CD1c-positive myeloid dendritic cell (primary cell): ENCODE measurements at regions not wholly inside any gene's neighbourhood (a gene's known extent, or its start where the extent isn't known, plus 50 kb on each side); places are given as distances from the start of the nearest gene placed in this dataset.
"Not testable (repeated sequence)": the region's sequence is repeated elsewhere in the genome, so short reads cannot be mapped to it uniquely, and the experiment has no call there.

Source experiments
- DNase-seq: peaks from one replicate; pipeline ENCODE4 v3.0.0-alpha.2; 2016; ENCODE audit errors: extremely low spot score

DNA sequence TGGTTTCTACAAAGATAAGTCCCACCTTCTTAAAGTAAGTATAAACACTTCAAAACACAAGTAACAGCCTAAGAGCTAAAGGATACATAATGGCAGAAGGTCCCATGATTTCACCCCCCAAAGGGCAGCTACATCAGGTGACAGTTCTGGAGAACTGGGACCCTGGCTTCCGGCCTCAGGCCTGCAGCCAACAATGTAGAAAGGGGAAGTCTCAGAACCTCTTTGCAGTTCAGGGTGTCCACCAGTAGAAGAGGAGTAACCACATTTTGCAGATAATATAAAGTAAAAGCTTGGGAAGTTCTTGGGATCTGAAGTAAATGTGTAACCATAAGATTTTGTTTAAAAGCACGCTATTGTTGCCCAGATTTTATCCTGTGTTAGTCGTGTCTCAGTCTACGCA is 267.4 kb upstream of the VLDLR start:
- no peak for DNase-seq

DNA sequence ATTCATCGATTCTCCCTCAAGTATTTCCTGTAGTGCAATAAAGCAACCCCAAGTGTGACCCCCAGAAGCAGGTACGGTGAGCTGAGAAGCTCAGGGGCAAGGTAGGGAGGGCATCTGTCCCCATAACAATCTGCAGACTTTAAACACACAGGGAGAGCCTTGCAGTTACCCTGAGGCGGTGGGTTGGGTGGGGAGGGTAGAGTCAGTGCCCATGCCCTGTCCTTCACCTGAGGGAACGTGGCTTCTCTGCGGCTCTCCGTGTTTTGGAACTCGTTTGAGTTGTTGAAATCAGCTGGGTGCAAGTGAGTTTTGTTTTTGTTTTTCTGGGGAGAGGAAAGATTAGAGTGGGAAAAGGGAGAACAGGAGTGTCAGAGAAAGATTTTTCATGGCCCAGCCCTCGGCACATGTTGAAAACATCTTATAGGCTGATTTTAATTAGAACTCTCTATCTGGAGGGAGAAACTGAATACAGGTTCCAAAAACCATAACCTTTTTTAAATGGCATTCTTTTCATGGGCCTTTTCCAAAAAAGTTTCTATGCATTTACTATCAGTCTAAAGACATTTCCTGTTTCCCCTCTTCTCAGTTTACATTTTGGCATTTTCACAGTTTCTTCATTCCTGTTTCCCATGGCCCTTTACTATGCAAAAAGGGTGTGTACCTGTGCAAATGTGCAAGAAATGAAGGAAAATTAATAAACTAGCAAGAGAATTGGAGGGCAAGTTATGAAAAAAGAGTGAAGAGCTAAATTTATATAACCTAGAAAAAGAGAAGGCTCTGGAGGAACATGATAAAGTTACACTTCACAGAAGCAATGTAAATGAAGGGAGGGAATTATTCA is 266.5 kb upstream of the VLDLR start:
- no peak for DNase-seq

DNA sequence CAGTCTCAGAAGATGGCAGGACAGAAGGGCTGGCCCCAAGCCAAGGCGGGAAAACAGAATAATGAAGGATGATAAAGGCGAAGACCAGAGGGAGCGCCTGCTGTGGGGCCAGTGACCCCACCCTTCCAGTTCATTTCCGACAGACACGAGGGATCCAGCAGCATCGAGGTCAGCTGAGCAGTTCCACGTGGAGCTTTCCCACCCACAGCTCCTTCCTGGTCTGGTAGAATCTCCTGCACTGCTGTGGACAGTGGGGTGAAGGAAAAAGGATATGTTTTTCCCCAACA is 265.9 kb upstream of the VLDLR start:
- no peak for DNase-seq

GRCh38 chr9:2356041-2356790 is 265.4 kb upstream of the VLDLR start:
- no peak for DNase-seq

- no peak for DNase-seq
These were observed 261.6 kb upstream of the VLDLR start for GRCh38 chr9:2359891-2360471.

DNA sequence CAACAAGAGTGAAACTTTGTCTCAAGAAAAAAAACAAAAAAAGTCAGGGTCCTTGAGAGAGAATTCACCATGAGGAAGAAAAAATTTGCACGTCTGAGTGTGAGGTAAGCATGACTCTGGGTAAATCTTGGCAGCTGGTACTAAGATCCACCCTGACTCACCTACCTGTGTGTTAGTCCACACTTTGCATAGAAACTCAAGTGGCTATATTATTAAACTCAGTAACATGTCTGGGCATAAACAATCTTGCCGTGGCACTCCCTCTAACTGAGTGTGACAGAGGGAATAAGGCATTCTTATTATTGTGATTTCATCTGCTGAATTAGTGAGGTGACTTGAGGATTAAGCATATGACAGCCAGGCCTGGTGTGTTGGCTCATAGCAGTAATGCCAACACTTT is 259.4 kb upstream of the VLDLR start:
- no peak for DNase-seq

GRCh38 chr9:2363138-2363745 is 258.3 kb upstream of the VLDLR start:
- DNase-seq = no peak

- DNase-seq = no peak
These were observed 257.8 kb upstream of the VLDLR start for GRCh38 chr9:2363781-2364180.

- no peak for DNase-seq
These were observed 253.6 kb upstream of the VLDLR start for GRCh38 chr9:2367970-2368369.

DNA sequence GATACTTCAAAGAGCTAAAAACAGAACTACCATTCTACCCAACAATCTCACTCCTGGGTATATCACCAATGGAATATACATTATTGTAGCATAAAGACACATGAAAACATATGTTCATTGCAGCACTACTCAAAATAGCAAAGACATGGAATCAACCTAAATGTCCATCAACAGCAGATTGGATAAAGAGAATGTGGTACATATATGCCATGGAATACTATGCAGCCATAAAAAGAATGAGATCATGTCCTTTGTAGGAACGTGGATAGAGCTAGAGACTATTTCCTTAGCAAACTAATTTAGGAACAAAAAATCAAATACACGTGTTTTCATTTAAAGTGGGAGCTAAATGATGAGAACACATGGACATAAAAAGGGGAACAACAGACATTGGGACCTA is 247.9 kb upstream of the VLDLR start:
- no peak for DNase-seq

DNA sequence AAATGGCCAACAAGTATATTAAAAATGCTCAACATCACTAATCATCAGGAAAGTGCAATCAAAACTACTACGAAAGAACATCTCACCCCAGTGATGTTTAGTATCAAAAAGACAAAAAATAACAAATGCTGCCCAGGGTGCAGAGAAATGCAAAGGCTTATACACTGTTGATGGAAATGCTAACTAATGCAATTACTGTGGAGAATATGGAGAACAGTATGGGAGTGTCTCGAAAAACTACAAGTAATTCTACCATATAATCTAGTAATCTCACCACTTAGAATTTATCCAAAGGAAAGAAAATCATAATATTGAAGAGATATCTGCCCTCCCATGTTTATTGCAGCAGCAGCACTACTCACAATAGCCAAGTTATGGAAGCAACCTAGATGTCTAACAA is 246.5 kb upstream of the VLDLR start:
- DNase-seq = no peak

GRCh38 chr9:2377117-2377516 is 244.5 kb upstream of the VLDLR start:
- no peak for DNase-seq

- no peak for DNase-seq
These were observed 243.8 kb upstream of the VLDLR start for GRCh38 chr9:2377834-2378233.

DNA sequence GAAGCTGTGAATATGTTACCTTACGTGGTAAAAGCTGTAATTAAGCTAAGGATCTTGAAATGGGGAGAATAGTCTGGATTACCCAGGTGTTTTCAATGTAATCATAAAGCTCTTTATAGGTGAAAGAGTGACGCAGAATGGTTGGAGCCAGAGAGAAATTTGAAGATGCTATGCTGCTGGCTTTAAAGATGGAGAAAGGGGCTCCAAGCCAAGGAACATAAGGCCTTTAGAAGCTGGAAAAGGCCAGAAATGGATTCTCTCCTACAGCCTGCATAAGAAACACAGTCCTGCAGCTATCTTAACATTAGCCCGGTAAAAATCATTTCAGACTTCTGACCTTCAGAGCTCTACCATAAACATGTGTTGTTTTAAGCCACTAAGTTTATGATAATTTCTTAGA is 243.3 kb upstream of the VLDLR start:
- no peak for DNase-seq

- DNase-seq = no peak
These were observed 242.8 kb upstream of the VLDLR start for GRCh38 chr9:2378816-2379215.

DNA sequence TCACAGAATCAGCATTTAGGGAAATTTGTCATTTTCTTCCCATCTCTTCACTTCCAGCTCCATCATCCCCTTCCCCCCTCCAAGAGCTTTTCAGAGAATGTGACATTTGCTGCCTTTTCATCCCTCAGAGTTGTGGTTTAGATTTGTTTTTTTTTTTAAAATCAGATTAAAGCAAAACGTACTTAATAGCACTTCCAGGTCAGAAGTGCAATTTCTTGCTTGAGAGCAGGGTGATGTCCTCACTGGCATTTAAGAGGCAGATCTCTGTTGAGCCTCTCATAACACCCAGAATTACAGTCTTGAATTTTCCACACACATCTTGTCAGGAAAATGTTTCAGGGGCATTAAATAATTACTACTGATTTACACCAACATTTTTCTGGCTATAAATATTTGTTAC is 236.8 kb upstream of the VLDLR start:
- no peak for DNase-seq

DNA sequence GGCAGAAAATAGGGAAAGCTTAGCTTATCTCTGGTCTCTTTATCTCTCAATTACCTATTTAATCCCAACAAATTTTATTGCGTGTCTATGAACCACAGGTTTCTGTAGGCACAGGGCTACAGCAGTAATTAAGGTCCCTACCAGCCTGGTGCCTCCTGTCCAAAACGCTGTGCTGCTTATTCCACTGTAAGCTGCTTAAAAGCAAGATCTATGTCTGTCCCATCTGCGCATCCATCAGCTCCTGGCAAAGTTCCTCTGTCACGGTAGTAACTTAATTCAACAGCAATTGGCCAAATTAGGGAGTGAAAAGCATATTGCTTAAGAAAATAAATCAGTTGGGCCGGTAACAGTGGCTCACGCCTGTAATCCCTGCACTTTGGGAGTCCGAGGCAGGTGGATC is 235.8 kb upstream of the VLDLR start:
- no peak for DNase-seq

- no peak for DNase-seq
These were observed 235.0 kb upstream of the VLDLR start for GRCh38 chr9:2386566-2386965.

DNA sequence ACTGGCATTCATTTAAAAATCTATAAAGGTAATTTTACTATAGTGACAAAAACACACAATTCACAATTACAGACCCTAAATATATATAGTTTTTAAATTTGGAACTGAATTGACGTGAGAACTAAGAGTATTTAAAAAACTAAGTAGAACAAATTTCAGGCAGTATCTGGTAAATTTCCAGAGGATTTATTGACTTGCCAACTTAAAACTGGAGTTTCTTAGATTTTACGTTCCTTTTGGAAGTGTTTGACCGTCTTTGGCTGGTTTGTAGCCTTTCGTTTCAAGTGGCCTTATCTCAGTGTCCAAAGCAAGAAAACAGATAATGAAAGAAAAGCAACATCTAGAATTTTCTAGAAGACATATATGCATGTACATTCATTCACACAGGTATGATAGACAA is 234.4 kb upstream of the VLDLR start:
- DNase-seq = no peak

DNA sequence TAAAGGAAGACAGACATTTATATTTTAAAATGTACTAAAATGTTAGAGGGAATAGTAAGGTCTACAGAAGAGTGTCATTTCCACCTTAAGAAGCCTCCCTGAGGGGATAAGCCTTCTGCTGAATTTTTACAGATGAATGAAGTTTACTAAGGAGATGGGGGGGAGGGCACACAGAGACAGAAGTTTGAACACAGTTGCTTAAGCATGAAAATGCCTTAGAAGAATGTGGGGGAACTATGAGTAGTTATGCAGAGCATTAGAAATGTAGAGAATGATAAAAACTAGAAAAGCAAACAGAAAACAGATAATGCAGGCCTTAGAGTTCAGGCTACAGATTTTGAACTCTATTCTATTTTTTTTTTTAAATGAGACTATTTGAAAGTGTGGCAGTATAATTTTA is 232.2 kb upstream of the VLDLR start:
- no peak for DNase-seq

- no peak for DNase-seq
These were observed 231.6 kb upstream of the VLDLR start for GRCh38 chr9:2390028-2390427.

GRCh38 chr9:2391509-2392132 is 230.0 kb upstream of the VLDLR start:
- DNase-seq = not testable (repeated sequence)
